HG03025 (cell line): ENCODE measurements at regions not wholly inside any gene's neighbourhood (a gene's known extent, or its start where the extent isn't known, plus 50 kb on each side); places are given as distances from the start of the nearest gene placed in this dataset.
"Not testable (repeated sequence)": the region's sequence is repeated elsewhere in the genome, so short reads cannot be mapped to it uniquely, and the experiment has no call there.

Experiments used
- ATAC-seq: cut with Tn5 transposase; IDR thresholded peaks from one replicate; pipeline ENCODE4 v1.9.1; 2021; ENCODE audit warnings: mild to moderate bottlenecking, moderate library complexity; ENCODE audit not compliant: unreplicated experiment, low FRiP score

- no peak for ATAC-seq
Observed at GRCh38 chr1:221234791-221235190, 355.5 kb downstream of the HLX start.

- ATAC-seq = no peak
Observed at GRCh38 chr1:221237587-221237986, 358.3 kb downstream of the HLX start.

GRCh38 chr1:221239181-221239580 is 359.9 kb downstream of the HLX start:
- no peak for ATAC-seq

DNA sequence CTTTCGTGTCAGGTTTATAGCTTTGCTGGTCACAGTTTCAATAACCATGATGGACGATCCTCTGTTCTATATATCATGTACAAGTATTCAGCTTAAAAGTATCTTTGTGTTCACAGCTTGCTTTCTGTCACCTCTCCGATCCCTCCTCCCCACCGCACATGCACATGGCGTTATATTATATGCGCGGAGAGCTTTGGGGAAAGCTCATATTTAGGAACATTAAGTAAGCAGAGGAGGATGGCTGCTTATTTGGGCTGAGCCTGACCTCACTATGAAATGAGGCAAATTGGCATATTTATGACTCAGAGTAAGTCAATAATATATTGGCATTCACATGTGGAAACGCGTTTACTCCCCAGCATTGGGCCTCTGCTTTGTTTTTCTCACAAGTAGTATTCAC is 360.5 kb downstream of the HLX start:
- ATAC-seq = no peak

DNA sequence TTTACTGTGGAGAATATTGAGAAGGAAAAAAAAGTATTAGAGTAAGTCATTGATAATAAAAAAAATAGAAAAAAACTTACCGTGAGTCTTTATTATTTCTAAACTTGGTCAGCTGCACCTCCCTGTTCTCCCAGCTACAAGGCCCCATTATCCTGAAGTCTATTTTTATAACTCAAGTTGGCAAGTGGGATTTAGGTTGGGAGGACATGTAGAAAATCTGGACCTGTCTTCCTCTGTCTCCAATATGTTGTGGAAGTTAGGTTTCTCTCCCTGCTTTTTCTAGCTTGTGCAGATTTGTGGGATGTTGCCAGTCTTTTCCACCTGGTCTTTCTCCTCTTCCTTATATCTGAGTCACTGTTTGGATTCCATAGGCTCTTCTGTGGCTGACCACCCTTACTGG is 361.4 kb downstream of the HLX start:
- ATAC-seq = no peak

DNA sequence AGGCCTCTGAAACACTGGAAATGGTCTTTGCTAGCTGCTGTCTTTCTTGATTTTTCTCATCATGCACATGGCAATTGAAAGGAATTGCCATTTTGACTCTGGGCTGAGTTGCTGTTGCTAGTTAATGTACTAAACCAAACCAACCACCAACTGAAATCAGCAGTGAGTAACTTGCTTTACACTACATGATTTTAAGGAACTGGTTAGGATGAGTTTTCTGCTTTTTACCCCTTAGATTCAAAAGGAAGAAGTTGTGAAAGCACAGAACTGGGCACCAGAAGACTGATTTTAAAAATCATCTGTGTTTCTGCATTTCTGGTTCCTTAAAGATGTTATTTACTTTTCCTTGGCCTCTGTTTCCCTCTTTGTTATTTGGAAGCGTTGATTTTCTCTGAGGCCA is 361.9 kb downstream of the HLX start:
- no peak for ATAC-seq

- no peak for ATAC-seq
Observed at GRCh38 chr1:221241592-221241991, 362.3 kb downstream of the HLX start.

- ATAC-seq = no peak
Observed at GRCh38 chr1:221246067-221246466, 366.8 kb downstream of the HLX start.

DNA sequence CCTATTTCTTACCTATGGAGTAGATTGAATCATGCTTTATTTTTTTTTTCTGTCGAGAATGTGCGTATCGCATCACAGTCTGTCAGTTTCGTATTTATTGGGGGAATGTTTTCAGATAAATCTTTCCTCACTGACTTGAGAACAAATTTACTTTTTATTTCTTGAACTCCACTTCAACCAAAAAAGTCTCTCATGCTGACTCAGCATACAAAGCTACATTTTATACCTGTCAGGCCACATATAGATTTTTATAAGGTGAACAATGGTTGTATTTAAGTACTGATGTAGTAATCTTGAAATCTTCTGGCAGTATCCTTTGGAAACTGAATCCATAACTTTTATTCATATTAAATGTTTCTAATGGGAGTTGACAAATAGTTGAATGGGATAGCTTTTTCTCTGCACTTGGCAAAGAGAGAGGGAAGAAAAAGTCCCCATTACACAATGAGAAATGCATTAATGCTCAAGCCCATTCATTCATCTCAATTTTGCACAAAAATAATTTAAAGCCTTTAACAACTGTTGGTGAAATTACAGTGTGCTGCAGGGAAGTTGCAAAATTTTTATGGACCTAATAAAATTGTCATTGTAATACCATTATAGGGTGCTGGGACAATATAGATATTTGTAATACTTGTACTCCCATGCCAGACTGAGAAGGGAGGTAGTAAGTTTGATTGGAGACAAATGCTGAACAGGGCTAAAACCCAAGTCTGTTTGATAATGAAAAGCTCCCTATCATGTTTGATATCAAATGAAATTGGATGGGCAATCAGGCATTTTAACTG is 367.6 kb downstream of the HLX start:
- ATAC-seq = no peak

- ATAC-seq = no peak
Observed at GRCh38 chr1:221251580-221251979, 372.3 kb downstream of the HLX start.

GRCh38 chr1:221254813-221255212 is 375.6 kb downstream of the HLX start:
- ATAC-seq = no peak

DNA sequence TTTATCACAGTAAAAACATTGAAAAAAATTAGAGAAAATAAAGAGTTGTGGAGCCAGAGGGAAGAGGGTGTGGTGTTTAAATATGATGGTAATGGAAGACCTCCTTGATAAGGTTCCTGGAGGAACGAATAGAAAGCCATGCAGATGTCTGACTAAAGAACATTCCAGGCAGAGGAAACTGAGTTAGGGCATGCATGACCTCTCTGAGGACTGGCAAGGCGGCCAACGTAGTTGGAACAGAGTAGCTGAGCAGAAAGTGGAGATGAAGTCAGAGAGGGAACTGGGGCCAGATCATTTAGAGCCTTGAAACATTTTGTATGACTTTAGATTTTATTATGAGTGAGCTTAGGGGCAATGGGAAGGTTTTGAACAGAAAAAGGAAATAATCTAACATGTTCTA is 377.5 kb downstream of the HLX start:
- no peak for ATAC-seq

- ATAC-seq = not testable (repeated sequence)
Observed at GRCh38 chr1:221257548-221257947, 378.3 kb downstream of the HLX start.

DNA sequence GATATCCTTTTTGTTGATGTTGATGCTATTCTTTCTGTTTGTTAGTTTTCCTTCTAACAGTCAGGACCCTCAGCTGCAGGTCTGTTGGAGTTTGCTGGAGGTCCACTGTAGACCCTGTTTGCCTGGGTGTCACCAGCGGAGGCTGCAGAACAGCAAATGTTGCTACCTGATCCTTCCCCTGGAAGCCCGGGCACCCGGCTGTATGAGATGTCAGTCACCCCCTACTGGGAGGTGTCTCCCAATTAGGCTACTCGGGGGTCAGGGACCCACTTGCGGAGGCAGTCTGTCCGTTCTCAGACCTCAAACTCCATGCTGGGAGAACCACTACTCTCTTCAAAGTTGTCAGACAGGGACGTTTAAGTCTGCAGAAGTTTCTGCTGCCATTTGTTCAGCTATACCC is 383.4 kb downstream of the HLX start:
- ATAC-seq = not testable (repeated sequence)

DNA sequence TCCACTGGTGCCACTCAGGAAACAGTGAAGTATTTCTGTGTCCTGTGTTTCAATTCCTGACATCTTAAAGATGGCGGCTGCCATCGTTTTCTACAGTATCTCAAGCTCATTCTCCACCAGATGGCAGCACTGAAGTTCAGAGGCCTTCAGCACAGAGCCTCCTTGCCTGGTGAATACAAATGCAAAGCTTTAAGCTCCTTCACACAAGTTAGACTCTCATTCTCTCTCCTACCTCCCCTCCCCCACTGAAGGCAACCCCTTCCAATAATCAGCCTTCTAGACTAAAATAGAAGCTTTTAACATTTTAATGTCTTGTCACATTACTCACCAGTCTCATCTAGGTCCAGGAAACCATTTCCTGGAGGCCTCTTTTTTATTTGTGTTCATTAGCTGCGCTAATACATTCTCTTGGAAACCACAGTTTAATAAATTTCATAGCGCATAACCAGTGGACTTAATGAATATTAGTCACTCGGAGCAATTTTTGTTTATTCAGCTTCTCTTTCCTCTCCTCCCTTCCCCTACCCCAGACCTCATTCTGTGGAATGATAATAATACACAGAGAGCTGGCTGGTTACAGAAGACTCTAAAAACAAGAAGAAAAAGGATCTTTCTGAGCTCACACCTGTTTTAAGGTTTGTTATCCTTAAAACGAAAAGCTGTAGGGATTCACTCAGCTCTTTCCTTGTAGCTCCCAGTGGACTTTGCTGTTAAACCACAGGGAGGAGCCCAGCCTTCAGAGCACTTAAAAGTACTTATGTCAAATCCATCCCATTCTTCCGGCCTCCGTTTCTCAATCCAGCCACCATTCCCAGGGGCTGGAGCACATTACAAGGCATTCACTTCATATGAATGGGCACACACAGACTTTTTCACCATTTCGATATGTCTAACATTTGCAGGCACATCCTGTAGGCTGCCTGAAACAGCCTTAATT is 384.9 kb downstream of the HLX start:
- peak; percentile 72 for ATAC-seq

- no peak for ATAC-seq
Observed at GRCh38 chr1:221264848-221265247, 385.6 kb downstream of the HLX start.

DNA sequence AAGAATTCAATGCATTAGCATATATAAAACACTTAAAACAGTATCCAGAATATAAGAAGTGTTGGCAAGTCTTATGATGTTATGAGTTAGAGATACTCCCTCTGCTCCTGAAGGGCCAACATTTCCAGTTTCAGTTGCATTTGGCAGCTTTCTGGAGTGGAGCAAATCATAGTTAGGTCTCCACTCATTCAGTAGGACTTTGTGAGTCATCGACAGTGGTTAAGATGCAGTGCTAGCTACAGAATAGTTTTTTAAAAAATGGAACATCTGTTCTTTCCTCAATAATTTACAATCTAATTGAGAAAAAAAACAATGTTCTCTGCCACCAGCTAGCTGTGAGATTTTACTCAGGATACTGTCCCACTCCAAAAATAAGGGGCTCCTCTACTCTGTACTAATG is 389.1 kb downstream of the HLX start:
- ATAC-seq = no peak

GRCh38 chr1:221271701-221272100 is 392.5 kb downstream of the HLX start:
- ATAC-seq = no peak

- ATAC-seq = no peak
Observed at GRCh38 chr1:221272940-221273339, 393.7 kb downstream of the HLX start.

DNA sequence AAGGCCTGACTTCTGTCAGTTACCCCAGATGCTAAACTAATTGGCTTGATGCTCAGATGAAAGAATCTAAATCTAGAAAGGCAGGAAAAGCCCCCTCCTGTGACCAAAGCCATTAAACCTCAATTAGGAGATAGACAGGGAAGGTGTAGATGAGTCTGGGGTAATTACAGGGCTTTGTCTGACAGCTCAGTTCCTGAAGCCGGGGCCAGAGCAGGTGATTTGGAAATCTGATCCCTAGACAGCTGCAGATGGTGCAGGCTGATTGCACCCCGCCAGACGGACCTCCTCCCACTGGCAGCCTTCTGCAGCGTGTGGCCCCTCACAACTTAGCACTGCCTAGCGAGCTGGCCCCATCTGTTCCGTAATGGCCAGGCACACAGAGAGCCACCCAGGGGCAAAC is 395.1 kb downstream of the HLX start:
- no peak for ATAC-seq

DNA sequence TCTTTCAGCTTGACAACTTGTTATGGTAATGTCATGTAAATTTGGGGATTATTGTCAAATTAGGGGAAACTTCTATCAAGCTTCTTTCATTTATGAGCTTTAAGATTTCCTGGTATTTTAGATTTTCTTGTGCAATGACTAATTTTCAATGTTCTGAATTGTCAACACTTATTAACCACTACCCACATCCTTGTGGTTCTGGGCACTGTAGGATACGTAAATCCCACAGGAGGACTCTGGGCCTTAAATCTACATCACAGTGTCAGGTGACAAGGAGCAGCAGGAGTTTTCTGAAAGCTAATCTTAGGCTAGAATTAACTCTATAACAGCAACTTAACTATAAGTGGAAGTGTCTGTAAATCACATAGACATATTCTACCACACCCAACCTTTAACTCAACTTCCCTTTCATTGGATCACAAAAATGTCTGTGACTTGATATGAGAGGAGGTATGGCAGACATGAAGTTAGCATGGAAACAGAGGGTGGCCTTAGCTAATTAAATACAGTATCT is 397.7 kb downstream of the HLX start:
- no peak for ATAC-seq
